Keratinocyte (primary cell): ENCODE measurements at regions not wholly inside any gene's neighbourhood (a gene's known extent, or its start where the extent isn't known, plus 50 kb on each side); places are given as distances from the start of the nearest gene placed in this dataset.

Source experiments
- DNase-seq: peaks from one replicate; pipeline ENCODE4 v3.0.0-alpha.2; 2011; ENCODE audit warnings: low read depth, missing footprints, low spot score
- FAIRE-seq: peaks from 2 replicates; lab custom pipeline; 2011; peaks lifted over from hg19 to GRCh38; lab: Jason Lieb, UNC
- H2AFZ ChIP-seq: 2 replicates; pipeline ENCODE4 v1.6.0; 2012; ENCODE audit warnings: low read length, control low read depth, inconsistent platforms; ENCODE audit not compliant: control insufficient read depth
- H3K27ac ChIP-seq: 2 replicates; pipeline ENCODE4 v1.5.1; 2011; ENCODE audit warnings: low read length; ENCODE audit not compliant: control insufficient read depth, insufficient read depth
- H3K27me3 ChIP-seq: 3 replicates; pipeline ENCODE4 v1.6.0; 2011; ENCODE audit warnings: low read length; ENCODE audit not compliant: control insufficient read depth, insufficient read depth; ENCODE audit errors: extremely low read depth
- H3K36me3 ChIP-seq, 2 experiments: 2 replicates in 1 of 2; 3 replicates in 1 of 2; pipeline ENCODE4 v1.5.1; 2011; ENCODE audit warnings: low read length in 2 of 2, mild to moderate bottlenecking in 1 of 2; ENCODE audit not compliant: control insufficient read depth in 2 of 2, insufficient read depth in 2 of 2; ENCODE audit errors: extremely low read depth in 1 of 2
- H3K4me1 ChIP-seq: 3 replicates; pipeline ENCODE4 v1.5.1; 2011; ENCODE audit warnings: low read length; ENCODE audit not compliant: control insufficient read depth, insufficient read depth; ENCODE audit errors: extremely low read depth
- H3K4me2 ChIP-seq: 3 replicates; pipeline ENCODE4 v1.6.0; 2011; ENCODE audit warnings: low read depth, low read length; ENCODE audit not compliant: control insufficient read depth, insufficient read depth; ENCODE audit errors: extremely low read depth
- H3K4me3 ChIP-seq, 3 experiments: fragments of 200-600 bp in 1 of 3; sonication (generic) in 1 of 3; 2 replicates in 2 of 3; 3 replicates in 1 of 3; pipeline ENCODE4 v1.5.1; 2011 to 2016; ENCODE audit warnings: low read length in 3 of 3, mild to moderate bottlenecking in 3 of 3, control low read depth in 2 of 3, inconsistent platforms in 1 of 3, low read depth in 1 of 3, mixed read lengths in 1 of 3, mixed run types in 1 of 3, moderate library complexity in 1 of 3; ENCODE audit not compliant: control insufficient read depth in 2 of 3, insufficient read depth in 2 of 3; ENCODE audit errors: extremely low read depth in 1 of 3
- H3K79me2 ChIP-seq: 2 replicates; pipeline ENCODE4 v1.6.0; 2012; ENCODE audit warnings: low read length; ENCODE audit not compliant: control insufficient read depth, insufficient read depth
- H3K9ac ChIP-seq: 3 replicates; pipeline ENCODE4 v1.6.0; 2011; ENCODE audit warnings: low read length; ENCODE audit not compliant: control insufficient read depth, insufficient read depth; ENCODE audit errors: extremely low read depth
- H3K9me1 ChIP-seq: 3 replicates; pipeline ENCODE4 v1.6.0; 2011; ENCODE audit warnings: low read length; ENCODE audit not compliant: control insufficient read depth, insufficient read depth; ENCODE audit errors: extremely low read depth
- H3K9me3 ChIP-seq: 2 replicates; pipeline ENCODE4 v1.5.1; 2012; ENCODE audit warnings: low read depth, low read length; ENCODE audit not compliant: control insufficient read depth
- H4K20me1 ChIP-seq: 3 replicates; pipeline ENCODE4 v1.6.0; 2011; ENCODE audit warnings: low read length; ENCODE audit not compliant: control insufficient read depth, insufficient read depth; ENCODE audit errors: extremely low read depth
- CTCF ChIP-seq, 3 experiments: IDR thresholded peaks in 1 of 3; conservative IDR thresholded peaks in 1 of 3; optimal IDR thresholded peaks in 1 of 3; 2 replicates in 2 of 3; 3 replicates in 1 of 3; pipeline versions ENCODE3 to v1.5.1; 2011; ENCODE audit warnings: low read length in 3 of 3, mild to moderate bottlenecking in 3 of 3, moderate library complexity in 2 of 3, control low read depth in 1 of 3, inconsistent platforms in 1 of 3; ENCODE audit not compliant: insufficient read depth in 2 of 3; ENCODE audit errors: extremely low read depth in 1 of 3
- EZH2 ChIP-seq: IDR thresholded peaks from one replicate; pipeline ENCODE4 v1.6.1; 2012; ENCODE audit warnings: inconsistent platforms, mild to moderate bottlenecking, low read length, moderate library complexity
- dilution Hi-C: fragments of 300-500 bp; cut with MboI; formaldehyde crosslinking; loops from one replicate; pipeline ENCODE4 v1.7.0; 2020; ENCODE audit warnings: low sequenced_read_pairs; ENCODE audit not compliant: extremely low pct_ligation_motif_present

GRCh38 chr15:39365873-39366272, 215.0 kb upstream of the THBS1 start:
- dilution Hi-C loops = no loop called here
- no peaks in the 10 kb centered on the region for H3K9me3 ChIP-seq
- no peak overlapping the region for H3K9ac ChIP-seq
- FAIRE-seq = no peak
- no peaks in the 10 kb centered on the region for H3K27me3 ChIP-seq
- H3K27ac ChIP-seq = no peak overlapping the region
- peaks cover 4% of the 10 kb centered on the region for H3K4me1 ChIP-seq
- H3K4me2 ChIP-seq = no peak overlapping the region
- H2AFZ ChIP-seq = no peak overlapping the region
- H3K9me1 ChIP-seq = no peaks in the 10 kb centered on the region
- H3K36me3 ChIP-seq = no peaks in the 10 kb centered on the region
- no peak for DNase-seq
- H3K79me2 ChIP-seq = no peaks in the 10 kb centered on the region
- H3K4me3 ChIP-seq = no peak overlapping the region
- H4K20me1 ChIP-seq = no peaks in the 10 kb centered on the region
- TF ChIP-seq EZH2 (no peak), CTCF (optimal IDR thresholded peaks at IDR 0.05 in 1 of 3, IDR thresholded peaks at IDR 0.05 in 1 of 3, conservative IDR thresholded peaks at IDR 0.05 in 1 of 3; ENCODE audit: extremely low read depth in 1 of 3, insufficient read depth in 2 of 3, low read length in 3 of 3) (no peak)

- Histone ChIP-seq H3K4me3 (no peak overlapping the region), H3K4me2 (no peak overlapping the region), H3K79me2 (no peaks in the 10 kb centered on the region), H4K20me1 (no peaks in the 10 kb centered on the region), H3K27me3 (no peaks in the 10 kb centered on the region), H3K9me3 (no peaks in the 10 kb centered on the region), H3K27ac (no peak overlapping the region), H3K9ac (no peak overlapping the region), H3K36me3 (no peaks in the 10 kb centered on the region), H2AFZ (no peak overlapping the region), H3K9me1 (no peaks in the 10 kb centered on the region), H3K4me1 (peaks cover 4% of the 10 kb centered on the region)
- TF ChIP-seq CTCF (optimal IDR thresholded peaks at IDR 0.05 in 1 of 3, IDR thresholded peaks at IDR 0.05 in 1 of 3, conservative IDR thresholded peaks at IDR 0.05 in 1 of 3; ENCODE audit: extremely low read depth in 1 of 3, insufficient read depth in 2 of 3, low read length in 3 of 3) (no peak), EZH2 (no peak)
- dilution Hi-C loops = no loop called here
- no peak for FAIRE-seq
- no peak for DNase-seq
Measured at GRCh38 chr15:39367596-39367995, 213.3 kb upstream of the THBS1 start.
